ENCODE measurements at regions not wholly inside any gene's neighbourhood (a gene's known extent, or its start where the extent isn't known, plus 50 kb on each side); places are given as distances from the start of the nearest gene placed in this dataset.

GRCh38 chr12:82040987-82041743 is 282.0 kb upstream of the PPFIA2 start:
- DNase-seq (ENCODE audit: low spot score), result no peak

- DNase-seq (ENCODE audit: low spot score), result no peak
These were observed 275.6 kb upstream of the PPFIA2 start for GRCh38 chr12:82034769-82035168.

GRCh38 chr12:82029936-82030335 is 270.8 kb upstream of the PPFIA2 start:
- no peak for DNase-seq (ENCODE audit: low spot score)

GRCh38 chr12:82028772-82029171 is 269.6 kb upstream of the PPFIA2 start:
- DNase-seq (ENCODE audit: low spot score), result no peak

- DNase-seq (ENCODE audit: low spot score), result no peak
These were observed 268.5 kb upstream of the PPFIA2 start for GRCh38 chr12:82027612-82028011.

DNA sequence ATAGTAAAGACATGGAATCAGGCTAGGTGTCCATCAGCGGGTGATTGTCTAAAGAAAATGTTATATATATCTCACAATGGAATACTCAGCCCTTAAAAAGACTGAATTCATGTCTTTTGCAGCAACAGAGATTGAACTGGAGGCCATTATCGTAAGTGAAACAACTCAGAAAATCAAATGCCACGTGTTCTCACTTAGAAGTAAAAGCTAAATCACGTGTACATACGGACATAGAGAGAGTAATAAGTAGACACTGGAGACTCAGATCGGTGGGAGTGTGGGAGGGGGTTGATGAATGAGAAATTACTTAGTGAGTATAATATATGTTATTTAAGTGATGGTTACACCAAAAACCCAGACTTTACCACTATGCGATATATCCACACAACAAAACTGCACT is 266.3 kb upstream of the PPFIA2 start:
- no peak for DNase-seq (ENCODE audit: low spot score)

DNA sequence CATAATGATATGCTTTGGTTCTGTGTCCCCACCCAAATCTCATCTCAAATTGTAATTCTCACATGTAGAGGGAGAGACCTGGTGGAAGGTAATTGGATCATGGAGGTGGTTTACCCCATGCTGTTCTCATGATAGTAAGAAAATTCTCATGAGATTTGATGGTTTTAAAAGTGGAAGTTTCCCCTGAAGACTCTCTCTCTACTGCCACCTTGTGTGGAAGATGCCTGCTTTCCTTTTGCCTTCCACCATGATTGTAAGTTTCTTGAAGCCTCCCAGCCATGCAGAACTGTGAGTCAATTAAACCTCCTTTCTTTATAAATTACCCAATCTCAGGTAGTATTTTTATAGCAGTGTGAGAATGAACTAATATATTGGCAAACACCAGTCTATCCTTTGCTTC is 260.4 kb upstream of the PPFIA2 start:
- DNase-seq (ENCODE audit: low spot score), result no peak

DNA sequence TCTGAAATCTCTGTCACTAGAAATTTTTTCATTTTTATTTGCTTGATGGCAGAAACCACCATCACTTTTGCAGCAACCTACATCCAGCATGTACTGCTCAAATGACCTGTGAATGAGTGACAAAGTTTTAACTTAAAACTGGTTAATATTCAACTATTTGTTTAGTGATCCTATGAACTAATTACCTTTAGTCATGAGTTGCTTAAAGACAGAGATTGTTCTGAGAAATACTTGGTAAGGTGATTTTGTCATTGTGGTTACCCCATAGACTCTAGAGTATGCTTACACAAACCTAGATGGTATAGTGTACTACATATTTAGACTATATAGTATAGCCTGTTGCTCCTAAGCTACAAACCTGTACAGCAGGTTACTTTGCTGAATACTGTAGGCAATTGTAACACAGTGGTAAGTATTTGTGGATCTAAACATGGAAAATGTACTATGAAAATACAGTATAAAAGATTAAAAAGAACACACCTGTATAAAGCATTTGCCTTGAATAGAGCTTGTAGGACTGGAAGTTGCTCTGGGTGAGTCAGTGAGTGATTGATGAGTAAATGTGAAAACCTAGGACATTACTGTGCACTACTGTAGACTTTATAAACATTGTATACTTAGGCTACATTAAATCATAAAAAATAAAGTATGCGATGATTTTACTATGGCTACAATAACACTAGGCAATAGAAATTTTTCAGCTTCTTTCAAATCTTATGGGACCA is 256.6 kb upstream of the PPFIA2 start:
- no peak for DNase-seq (ENCODE audit: low spot score)

DNA sequence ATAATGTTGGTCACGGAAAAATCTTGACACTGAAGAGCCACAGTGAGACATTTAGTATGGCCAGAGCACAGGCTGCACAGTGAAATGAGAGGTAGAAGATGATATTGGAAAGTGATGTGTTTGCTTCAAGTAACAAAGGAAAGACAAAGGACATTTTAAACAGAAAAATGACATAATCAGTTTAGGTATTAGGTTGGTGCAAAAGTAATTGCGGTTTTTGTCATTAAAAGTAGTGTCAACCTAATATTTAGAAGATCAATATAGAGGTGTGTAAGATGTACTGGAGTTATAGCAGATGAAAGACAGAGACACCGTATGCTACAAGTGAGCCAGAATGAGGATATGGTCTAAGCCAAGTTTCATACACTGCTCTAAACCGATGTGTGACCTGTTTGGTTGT is 253.0 kb upstream of the PPFIA2 start:
- DNase-seq (ENCODE audit: low spot score), result no peak

DNA sequence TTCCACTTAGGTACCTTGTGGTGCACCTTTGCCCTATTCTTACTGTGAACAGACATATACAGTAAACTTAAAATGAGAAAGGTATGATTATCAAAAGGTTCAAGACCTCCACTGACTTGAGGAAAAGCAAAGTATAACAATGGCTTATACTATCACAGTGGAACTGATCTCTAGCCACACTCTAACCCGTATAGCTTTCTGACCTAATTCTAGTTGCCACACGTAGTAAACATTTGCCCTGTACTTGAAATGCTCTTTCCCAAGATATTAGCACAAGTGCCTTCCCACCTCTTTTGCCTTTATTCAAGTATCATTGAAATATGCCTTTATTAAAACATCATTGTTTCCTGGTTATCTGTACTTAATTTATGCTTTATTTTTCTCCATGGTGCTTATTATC is 250.4 kb upstream of the PPFIA2 start:
- DNase-seq (ENCODE audit: low spot score), result no peak

GRCh38 chr12:82008251-82008650 is 249.1 kb upstream of the PPFIA2 start:
- DNase-seq (ENCODE audit: low spot score), result no peak

- DNase-seq (ENCODE audit: low spot score), result no peak
These were observed 239.7 kb upstream of the PPFIA2 start for GRCh38 chr12:81998761-81999378.

GRCh38 chr12:81992461-81992860 is 233.3 kb upstream of the PPFIA2 start:
- DNase-seq (ENCODE audit: low spot score), result no peak

DNA sequence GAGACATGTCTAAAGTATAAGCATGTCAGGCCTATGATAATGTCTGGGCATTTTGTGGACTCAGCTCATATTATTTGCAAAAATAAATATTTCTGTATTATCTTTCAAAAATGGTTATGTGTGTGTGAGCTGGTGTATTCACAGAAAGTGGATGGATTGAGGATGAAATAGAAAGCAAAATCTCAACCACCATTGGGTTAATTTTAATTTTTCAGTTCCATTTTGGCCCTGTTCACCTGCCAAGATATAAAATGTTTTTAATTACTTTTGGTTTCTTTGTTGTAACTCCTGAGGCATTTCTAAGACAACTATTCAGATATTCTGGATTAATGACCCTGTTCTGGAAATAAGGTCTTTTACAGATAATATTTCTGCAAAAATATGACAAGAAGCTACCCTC is 232.7 kb upstream of the PPFIA2 start:
- no peak for DNase-seq (ENCODE audit: low spot score)

DNA sequence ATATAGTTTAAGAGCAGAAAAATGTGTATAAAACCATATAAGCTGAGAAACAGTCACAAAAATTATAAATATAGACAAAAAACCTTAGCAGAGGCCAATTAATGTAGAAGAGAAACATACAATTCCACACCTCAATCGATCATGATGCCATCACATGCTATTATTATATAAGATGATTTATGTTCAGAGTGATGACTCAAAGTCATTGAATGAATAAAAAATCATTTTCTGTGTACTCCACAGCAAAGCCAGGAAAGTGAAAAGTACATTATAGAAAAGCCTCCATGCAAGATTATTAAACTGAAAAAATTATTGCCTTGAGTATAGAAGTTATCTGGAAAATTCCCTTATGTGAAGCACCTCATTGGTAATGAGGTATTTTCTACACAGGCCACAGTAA is 229.2 kb upstream of the PPFIA2 start:
- no peak for DNase-seq (ENCODE audit: low spot score)

DNA sequence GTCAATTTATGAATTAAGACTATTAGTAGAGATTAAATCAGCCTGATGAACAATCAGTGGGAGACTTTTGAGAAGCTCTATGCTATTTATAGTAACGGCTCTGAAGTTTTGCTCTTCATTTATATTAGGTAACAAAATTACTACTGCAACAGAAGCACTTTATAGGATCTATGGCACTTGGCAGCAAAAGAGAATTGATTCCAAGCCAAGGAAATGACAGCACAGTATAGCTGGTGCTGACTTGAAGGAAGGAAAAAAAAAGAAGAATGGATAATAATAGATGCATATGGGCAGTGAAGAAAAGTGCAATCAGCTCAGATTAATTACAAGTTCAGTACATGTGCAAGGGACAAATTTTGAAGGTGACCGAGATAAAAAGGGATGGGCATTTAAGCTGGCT is 228.2 kb upstream of the PPFIA2 start:
- no peak for DNase-seq (ENCODE audit: low spot score)

- DNase-seq (ENCODE audit: low spot score), result no peak
These were observed 217.5 kb upstream of the PPFIA2 start for GRCh38 chr12:81976661-81977060.

- no peak for DNase-seq (ENCODE audit: low spot score)
These were observed 215.6 kb upstream of the PPFIA2 start for GRCh38 chr12:81974762-81975161.

GRCh38 chr12:81968421-81968820 is 209.3 kb upstream of the PPFIA2 start:
- no peak for DNase-seq (ENCODE audit: low spot score)

DNA sequence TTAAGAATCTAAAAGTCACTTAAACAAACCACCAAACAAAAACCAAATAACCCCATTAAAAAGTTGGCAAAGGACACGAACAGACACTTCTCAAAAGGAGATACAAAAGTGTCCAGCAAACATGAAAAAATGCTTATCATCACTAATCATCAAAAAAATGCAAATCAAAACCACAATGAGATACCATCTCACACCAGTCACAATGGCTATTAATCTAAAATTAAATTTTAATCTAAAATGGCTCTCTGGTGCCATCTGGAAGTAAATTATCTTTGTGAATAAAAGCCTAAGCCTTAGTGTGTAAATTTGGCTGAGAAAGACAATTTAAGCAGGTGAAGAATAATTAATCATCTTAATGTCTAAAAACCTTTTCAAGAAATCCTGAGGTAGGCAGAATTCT is 204.5 kb upstream of the PPFIA2 start:
- no peak for DNase-seq (ENCODE audit: low spot score)

- DNase-seq (ENCODE audit: low spot score), result no peak
These were observed 203.9 kb upstream of the PPFIA2 start for GRCh38 chr12:81963026-81963425.

GRCh38 chr12:81962126-81962856 is 203.1 kb upstream of the PPFIA2 start:
- no peak for DNase-seq (ENCODE audit: low spot score)

Data from umbilical cord (tissue), 1 donor.